Central memory CD8-positive, alpha-beta T cell (primary cell): ENCODE measurements at regions not wholly inside any gene's neighbourhood (a gene's known extent, or its start where the extent isn't known, plus 50 kb on each side); places are given as distances from the start of the nearest gene placed in this dataset.

Experiments used
- ATAC-seq: fragments of 150-1000 bp; cut with Tn5 transposase; replicated peaks from 2 replicates; pipeline ENCODE4 v1.10.0; 2022; ENCODE audit warnings: mild to moderate bottlenecking, moderate FRiP score, moderate number of reproducible peaks; ENCODE audit not compliant: poor library complexity, severe bottlenecking; ENCODE audit errors: extremely low read depth
- DNase-seq, 2 donors: peaks; one replicate each; pipeline ENCODE4 v3.0.0; 2021; ENCODE audit warnings: low spot score in 2 of 2
- H3K27ac Mint-ChIP-seq: one replicate; pipeline ENCODE4 v1.8.0; 2022; ENCODE audit warnings: low read depth, mild to moderate bottlenecking, moderate library complexity, mixed read lengths
- H3K27me3 Mint-ChIP-seq: one replicate; pipeline ENCODE4 v1.8.0; 2022; ENCODE audit warnings: mixed read lengths
- H3K36me3 Mint-ChIP-seq: one replicate; pipeline ENCODE4 v1.8.0; 2022; ENCODE audit warnings: mild to moderate bottlenecking, moderate library complexity, mixed read lengths; ENCODE audit not compliant: insufficient read depth
- H3K4me1 Mint-ChIP-seq: one replicate; pipeline ENCODE4 v1.8.0; 2022; ENCODE audit warnings: mixed read lengths
- H3K4me3 Mint-ChIP-seq: one replicate; pipeline ENCODE4 v1.8.0; 2022; ENCODE audit warnings: mild to moderate bottlenecking, moderate library complexity, mixed read lengths
- H3K9me3 Mint-ChIP-seq: one replicate; pipeline ENCODE4 v1.8.0; 2022; ENCODE audit warnings: mixed read lengths

- Mint-ChIP-seq H3K9me3 (peaks cover 15% of the 10 kb centered on the region), H3K27ac (no peak overlapping the region), H3K4me3 (no peak overlapping the region), H3K36me3 (no peaks in the 10 kb centered on the region), H3K27me3 (no peaks in the 10 kb centered on the region), H3K4me1 (no peaks in the 10 kb centered on the region)
- ATAC-seq, result no peak
- no peak for DNase-seq
Observed at GRCh38 chr13:37392389-37392788, 206.2 kb downstream of the POSTN start.

DNA sequence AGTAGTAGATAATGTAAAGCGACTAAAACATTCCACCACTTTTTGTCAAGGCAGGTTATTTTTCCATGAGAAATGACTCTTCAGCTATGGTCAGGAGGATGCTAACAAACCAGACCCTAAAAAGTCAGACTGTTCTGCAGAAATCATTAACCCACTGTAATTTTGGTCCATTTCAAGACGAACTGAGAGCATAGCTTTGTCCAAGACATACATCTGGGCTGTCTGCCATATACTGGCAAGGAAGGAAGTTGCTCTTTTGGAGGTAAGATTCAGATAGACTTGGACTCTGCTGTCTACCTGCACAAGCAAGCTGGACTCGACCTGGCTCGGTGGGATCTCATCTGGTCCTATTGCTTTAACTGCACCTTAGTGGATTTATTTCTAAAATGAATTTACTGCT lies 207.8 kb downstream of the POSTN start:
- H3K36me3 Mint-ChIP-seq, result no peaks in the 10 kb centered on the region
- DNase-seq (no peak), ATAC-seq (no peak)
- no peaks in the 10 kb centered on the region for H3K4me1 Mint-ChIP-seq
- H3K27me3 Mint-ChIP-seq, result no peaks in the 10 kb centered on the region
- no peak overlapping the region for H3K4me3 Mint-ChIP-seq
- H3K27ac Mint-ChIP-seq, result no peak overlapping the region
- peaks cover 10% of the 10 kb centered on the region for H3K9me3 Mint-ChIP-seq

DNA sequence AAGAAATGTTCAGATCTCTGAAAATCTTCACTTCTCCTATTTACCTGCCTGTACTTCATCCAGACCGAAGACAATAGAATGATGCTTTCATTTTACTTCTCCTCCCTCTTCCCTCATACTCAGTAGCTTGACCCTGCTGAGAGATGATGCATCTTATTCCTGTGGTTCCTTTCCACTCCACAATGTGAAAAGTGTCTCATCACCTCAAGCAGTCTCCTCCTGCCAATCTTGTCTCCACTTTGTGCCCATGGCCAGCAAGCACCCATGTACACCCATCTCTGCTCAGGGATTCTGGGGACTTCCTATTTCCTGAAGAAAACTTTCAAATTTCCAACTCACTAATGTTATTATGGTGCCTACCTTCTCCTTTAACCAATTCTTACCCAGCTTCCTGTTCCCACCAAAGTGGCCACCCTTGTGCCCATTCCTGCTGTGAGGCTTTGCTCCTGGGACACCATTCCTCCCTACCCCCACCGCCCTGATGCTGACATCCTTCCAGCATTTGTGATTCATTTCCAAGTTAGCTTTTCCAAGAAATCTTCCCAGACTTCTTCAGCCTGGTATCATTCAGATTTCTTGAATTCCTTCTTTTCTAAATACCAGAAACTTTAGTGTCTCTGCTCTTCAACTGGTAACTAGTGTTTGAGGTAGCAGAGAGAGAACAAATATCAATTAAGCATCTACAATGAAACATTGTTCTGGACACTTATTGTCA lies 212.5 kb downstream of the POSTN start:
- Mint-ChIP-seq H3K4me3 (no peak overlapping the region), H3K4me1 (no peaks in the 10 kb centered on the region), H3K27ac (no peak overlapping the region), H3K27me3 (no peaks in the 10 kb centered on the region), H3K9me3 (no peaks in the 10 kb centered on the region), H3K36me3 (no peaks in the 10 kb centered on the region)
- DNase-seq (no peak), ATAC-seq (no peak)

GRCh38 chr13:37385248-37385647 lies 213.3 kb downstream of the POSTN start:
- DNase-seq (no peak), ATAC-seq (no peak)
- H3K9me3 Mint-ChIP-seq, result no peaks in the 10 kb centered on the region

GRCh38 chr13:37383856-37384370 lies 214.7 kb downstream of the POSTN start:
- no peaks in the 10 kb centered on the region for H3K36me3 Mint-ChIP-seq
- H3K9me3 Mint-ChIP-seq, result no peaks in the 10 kb centered on the region
- ATAC-seq (no peak), DNase-seq (no peak)
- no peaks in the 10 kb centered on the region for H3K4me1 Mint-ChIP-seq
- H3K27ac Mint-ChIP-seq, result no peak overlapping the region
- no peaks in the 10 kb centered on the region for H3K27me3 Mint-ChIP-seq
- no peak overlapping the region for H3K4me3 Mint-ChIP-seq

More at GRCh38 chr13:37385248-37385647, 213.3 kb downstream of the POSTN start:
- Mint-ChIP-seq H3K27ac (no peak overlapping the region), H3K4me1 (no peaks in the 10 kb centered on the region), H3K27me3 (no peaks in the 10 kb centered on the region), H3K36me3 (no peaks in the 10 kb centered on the region), H3K4me3 (no peak overlapping the region)

- Mint-ChIP-seq H3K4me3 (no peak overlapping the region), H3K27ac (no peak overlapping the region), H3K9me3 (no peaks in the 10 kb centered on the region), H3K27me3 (no peaks in the 10 kb centered on the region), H3K4me1 (no peaks in the 10 kb centered on the region), H3K36me3 (no peaks in the 10 kb centered on the region)
- no peak for ATAC-seq
- DNase-seq, result no peak
Observed at GRCh38 chr13:37383046-37383445, 215.5 kb downstream of the POSTN start.

DNA sequence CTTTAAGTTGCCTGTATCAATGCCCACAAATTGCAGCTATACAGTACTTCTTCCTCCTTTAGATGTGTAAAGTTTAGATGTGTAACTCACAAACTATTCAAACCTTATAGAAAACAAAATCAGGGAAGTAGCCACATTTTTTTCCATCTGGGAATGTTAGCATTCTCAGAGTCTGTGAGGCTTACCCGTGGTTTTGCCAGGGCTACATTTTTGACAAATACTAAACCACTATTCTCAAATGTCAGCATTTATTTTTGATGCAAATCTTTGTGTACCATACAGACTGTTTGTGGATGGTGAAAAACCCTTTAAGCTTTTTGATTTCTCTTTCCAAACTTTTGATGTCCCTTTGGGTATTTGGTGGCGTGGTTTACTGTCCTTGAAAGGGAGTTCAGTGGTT lies 216.4 kb downstream of the POSTN start:
- DNase-seq (no peak), ATAC-seq (no peak)
- no peak overlapping the region for H3K4me3 Mint-ChIP-seq
- H3K9me3 Mint-ChIP-seq, result no peaks in the 10 kb centered on the region
- H3K27ac Mint-ChIP-seq, result no peak overlapping the region
- H3K4me1 Mint-ChIP-seq, result no peaks in the 10 kb centered on the region
- H3K27me3 Mint-ChIP-seq, result no peaks in the 10 kb centered on the region
- H3K36me3 Mint-ChIP-seq, result no peaks in the 10 kb centered on the region

DNA sequence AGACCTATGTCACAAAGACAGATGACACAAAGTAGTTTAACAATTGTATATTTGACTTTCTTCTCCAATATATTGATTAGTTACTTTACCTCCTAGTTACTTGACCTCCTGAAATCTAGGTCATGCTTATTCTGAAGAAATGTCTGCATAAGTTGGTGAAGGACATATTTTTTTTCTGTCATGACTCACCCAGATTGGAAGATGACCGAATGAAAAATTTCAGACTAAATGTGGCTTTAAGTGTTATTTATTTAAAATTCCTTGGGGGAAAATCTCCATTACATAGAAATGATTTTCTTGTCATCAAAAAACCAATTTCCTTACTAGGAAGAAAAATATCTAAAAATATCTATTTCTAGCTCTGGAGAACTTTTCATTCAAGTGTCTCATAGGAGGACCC lies 217.1 kb downstream of the POSTN start:
- no peak for DNase-seq
- no peaks in the 10 kb centered on the region for H3K4me1 Mint-ChIP-seq
- H3K9me3 Mint-ChIP-seq, result no peaks in the 10 kb centered on the region
- H3K27ac Mint-ChIP-seq, result no peak overlapping the region
- no peak overlapping the region for H3K4me3 Mint-ChIP-seq
- H3K27me3 Mint-ChIP-seq, result no peaks in the 10 kb centered on the region
- no peaks in the 10 kb centered on the region for H3K36me3 Mint-ChIP-seq
- no peak for ATAC-seq

- H3K9me3 Mint-ChIP-seq, result no peaks in the 10 kb centered on the region
- no peaks in the 10 kb centered on the region for H3K27me3 Mint-ChIP-seq
- no peaks in the 10 kb centered on the region for H3K36me3 Mint-ChIP-seq
- no peak overlapping the region for H3K4me3 Mint-ChIP-seq
- DNase-seq, result no peak
- no peaks in the 10 kb centered on the region for H3K4me1 Mint-ChIP-seq
- no peak overlapping the region for H3K27ac Mint-ChIP-seq
- no peak for ATAC-seq
Observed at GRCh38 chr13:37379841-37380240, 218.7 kb downstream of the POSTN start.

DNA sequence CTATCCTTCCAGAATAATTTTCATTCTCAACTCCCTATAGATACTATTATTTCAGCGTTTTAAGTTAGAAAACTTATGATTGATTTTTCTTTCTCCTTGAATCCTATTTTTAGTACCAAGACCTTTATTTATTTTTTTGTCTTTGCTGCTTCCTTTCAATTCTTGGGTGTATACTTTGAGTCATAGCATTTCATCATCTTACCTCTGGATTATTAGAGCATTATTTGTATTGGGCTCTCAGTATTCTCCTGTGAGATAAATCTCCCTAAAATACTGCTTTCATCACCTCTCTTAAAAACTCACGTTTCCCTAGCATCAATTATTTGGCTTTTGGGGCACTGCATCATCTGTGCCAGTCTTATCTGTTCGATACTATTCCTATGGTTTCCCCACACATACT lies 222.8 kb downstream of the POSTN start:
- Mint-ChIP-seq H3K9me3 (no peaks in the 10 kb centered on the region), H3K27ac (no peak overlapping the region), H3K4me3 (no peak overlapping the region), H3K36me3 (no peaks in the 10 kb centered on the region), H3K4me1 (no peaks in the 10 kb centered on the region), H3K27me3 (no peaks in the 10 kb centered on the region)
- ATAC-seq (no peak), DNase-seq (no peak)

- Mint-ChIP-seq H3K27me3 (no peaks in the 10 kb centered on the region), H3K9me3 (peaks cover 2% of the 10 kb centered on the region), H3K27ac (no peak overlapping the region), H3K4me3 (no peak overlapping the region), H3K4me1 (no peaks in the 10 kb centered on the region), H3K36me3 (no peaks in the 10 kb centered on the region)
- ATAC-seq, result no peak
- no peak for DNase-seq
Observed at GRCh38 chr13:37375071-37375470, 223.5 kb downstream of the POSTN start.

DNA sequence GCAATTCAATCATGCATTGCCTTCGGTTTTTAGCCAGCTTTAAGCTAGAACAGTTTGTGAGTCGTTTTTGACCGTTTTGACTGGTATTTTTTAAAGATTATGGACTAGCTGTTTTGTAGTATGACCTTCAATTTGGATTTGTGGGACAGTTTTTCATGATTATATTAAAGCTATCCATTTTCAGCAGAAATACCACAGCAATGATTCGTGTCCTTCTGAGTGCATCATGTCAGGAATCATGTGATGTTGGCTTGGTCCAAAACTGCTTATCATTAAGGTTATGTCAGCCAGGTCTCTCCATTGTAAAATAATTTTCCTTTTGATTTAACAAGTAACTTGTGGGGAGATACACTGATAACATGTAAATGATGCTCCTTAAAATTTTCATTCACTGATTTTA lies 229.0 kb downstream of the POSTN start:
- H3K9me3 Mint-ChIP-seq, result peaks cover 11% of the 10 kb centered on the region
- no peak overlapping the region for H3K4me3 Mint-ChIP-seq
- ATAC-seq (no peak), DNase-seq (no peak)
- no peak overlapping the region for H3K27ac Mint-ChIP-seq
- H3K4me1 Mint-ChIP-seq, result no peaks in the 10 kb centered on the region
- H3K27me3 Mint-ChIP-seq, result no peaks in the 10 kb centered on the region
- peaks cover 2% of the 10 kb centered on the region for H3K36me3 Mint-ChIP-seq

- Mint-ChIP-seq H3K27me3 (no peaks in the 10 kb centered on the region), H3K36me3 (peaks cover 2% of the 10 kb centered on the region), H3K4me3 (no peak overlapping the region), H3K4me1 (no peaks in the 10 kb centered on the region), H3K27ac (no peak overlapping the region), H3K9me3 (peaks cover 13% of the 10 kb centered on the region)
- DNase-seq (no peak), ATAC-seq (no peak)
Observed at GRCh38 chr13:37368501-37368900, 230.1 kb downstream of the POSTN start.
